ENCODE measurements at regions not wholly inside any gene's neighbourhood (a gene's known extent, or its start where the extent isn't known, plus 50 kb on each side); places are given as distances from the start of the nearest gene placed in this dataset.

GRCh38 chr10:131747251-131747650 lies 153.6 kb upstream of the PPP2R2D start:
- DNase-seq (ENCODE audit: low read depth in 2 of 2, low spot score in 1 of 2) = no peak

DNA sequence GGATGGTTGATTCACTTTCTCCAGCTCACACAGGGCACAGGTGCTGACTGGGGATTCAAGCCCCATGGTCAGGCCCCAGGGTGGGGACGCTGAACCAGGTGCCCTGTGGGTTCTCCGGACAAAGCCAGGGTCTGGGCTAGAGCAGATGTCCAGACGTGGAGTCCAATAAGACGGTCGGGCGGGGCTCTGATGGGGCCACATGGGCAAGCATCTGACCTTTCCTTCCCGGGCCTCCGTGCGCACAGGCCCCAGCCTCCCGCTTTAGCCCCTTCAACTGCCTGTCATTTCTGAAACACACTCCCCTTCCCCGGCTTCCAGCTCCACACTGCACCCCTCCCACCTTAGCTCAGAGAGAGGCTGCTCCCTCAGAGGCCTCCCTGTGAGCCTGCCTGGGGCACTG lies 153.0 kb upstream of the PPP2R2D start:
- no peak for DNase-seq (ENCODE audit: low read depth in 2 of 2, low spot score in 1 of 2)

DNA sequence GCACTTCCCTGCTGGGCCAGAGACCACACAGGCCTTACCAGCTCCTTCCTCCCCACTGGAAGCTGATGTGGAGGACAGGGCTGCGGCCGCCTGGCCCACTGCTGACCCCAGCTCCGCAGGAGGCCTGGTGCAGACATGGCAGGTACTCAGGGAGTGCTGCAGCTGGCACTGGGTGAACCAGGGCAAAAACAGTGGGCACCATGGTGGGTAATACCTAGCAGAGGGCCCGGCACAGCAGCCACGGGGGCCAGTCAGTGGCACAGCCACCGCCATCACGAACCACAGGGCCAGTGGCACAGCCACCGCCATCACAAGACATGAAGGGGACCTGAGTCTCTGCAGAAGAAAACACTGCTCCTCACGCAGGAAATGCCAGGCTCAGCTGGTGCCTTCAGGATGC lies 152.6 kb upstream of the PPP2R2D start:
- DNase-seq (ENCODE audit: low read depth in 2 of 2, low spot score in 1 of 2) = no peak

DNA sequence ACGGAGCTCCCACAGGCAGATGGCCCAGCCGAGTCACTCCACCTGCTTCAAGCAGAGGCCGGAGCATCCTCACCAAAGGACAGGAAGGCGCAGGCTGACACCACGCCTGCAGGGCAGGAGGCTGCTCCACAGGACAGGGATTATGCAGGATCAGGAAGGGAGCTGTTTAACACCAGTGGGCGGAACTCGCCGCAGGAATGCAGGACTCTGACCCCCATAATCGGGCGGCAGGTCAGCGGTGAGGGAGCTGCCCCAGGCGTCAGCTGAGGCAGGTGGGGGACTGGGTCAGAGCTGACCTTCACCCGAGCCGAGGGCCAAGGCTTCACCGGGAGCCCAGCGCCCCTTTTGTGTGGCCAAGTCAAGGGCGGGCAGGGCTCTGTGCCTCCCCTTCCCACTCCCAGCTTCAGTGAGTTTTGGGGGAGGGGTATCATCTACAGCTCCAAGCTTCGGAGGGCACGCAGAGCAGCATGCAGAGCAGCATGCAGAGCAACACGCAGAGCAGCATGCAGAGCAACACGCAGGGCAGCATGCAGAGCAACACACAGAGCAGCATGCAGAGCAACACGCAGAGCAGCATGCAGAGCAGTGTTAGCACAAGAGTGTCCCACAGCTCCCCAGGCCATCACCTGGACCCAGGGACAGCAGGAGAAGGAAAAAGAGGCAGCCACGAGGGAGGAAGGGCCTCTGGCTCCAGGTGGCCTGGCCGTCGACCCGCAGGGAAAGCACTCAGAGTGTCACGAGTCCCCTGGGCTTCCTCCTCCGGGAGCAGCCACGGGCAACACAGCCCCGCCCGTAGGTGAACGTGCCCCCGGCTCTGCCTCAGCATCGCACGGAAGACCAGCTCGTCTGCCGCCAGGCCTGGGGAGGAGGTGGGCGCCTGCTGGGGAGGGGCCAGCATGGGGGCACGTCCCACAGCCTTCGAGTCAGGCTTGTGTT lies 151.7 kb upstream of the PPP2R2D start:
- DNase-seq (ENCODE audit: low read depth in 2 of 2, low spot score in 1 of 2) = no peak

DNA sequence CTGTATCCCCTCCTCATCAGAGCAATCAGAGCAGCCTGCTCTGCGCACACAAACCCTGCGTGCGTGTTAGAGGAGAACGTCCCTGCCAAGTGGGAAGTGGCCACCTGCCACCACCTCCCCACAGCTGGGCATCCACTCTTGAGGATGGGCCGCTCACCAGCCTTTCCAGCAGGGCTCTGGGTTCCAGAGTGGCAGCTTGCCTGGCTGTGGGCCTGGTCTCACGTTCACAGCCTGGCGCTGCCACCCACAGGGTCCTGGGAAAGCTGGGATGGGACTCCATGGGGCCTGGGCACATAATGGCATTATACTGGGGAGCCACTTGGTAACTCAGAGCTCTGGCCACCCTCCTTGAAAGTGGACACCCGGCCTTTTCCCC lies 151.1 kb upstream of the PPP2R2D start:
- DNase-seq (ENCODE audit: low read depth in 2 of 2, low spot score in 1 of 2) = no peak

DNA sequence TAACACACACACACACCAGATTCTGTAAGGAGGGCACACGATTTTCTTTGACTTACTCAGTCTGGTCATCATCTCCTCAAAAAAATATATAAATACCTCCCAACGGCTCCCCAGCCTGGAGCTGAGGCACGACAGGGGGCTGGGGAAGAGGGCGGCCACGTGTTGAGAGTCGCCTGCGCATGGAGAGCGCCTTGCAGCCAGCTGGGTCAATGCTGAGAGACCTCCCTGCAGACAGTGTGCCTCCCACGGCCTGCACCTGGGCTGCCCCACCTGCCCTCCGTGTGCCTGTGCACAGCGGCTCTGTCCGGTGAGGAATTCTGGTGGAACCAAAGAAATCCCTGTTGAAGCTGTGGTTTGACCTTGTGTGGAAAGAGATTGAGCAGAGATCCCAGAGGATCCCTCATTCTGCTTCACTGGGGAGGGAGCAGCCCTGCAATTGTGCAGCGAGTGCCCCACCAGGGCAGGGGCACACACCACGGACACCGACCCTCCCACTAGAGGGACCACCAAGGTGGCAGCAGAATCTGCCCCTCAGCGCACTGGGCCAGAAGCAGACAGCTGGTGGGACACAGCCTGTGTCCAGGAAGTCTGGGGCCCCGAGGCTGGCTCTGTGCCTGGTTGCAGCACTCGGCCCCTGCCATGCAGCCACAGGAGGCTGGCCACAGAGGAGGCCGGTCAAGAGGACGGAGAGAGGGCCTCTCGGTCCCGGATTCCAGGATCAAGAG lies 150.5 kb upstream of the PPP2R2D start:
- no peak for DNase-seq (ENCODE audit: low read depth in 2 of 2, low spot score in 1 of 2)

- no peak for DNase-seq (ENCODE audit: low read depth in 2 of 2, low spot score in 1 of 2)
Measured at GRCh38 chr10:131750973-131751826, 149.6 kb upstream of the PPP2R2D start.

GRCh38 chr10:131751827-131752775 lies 148.7 kb upstream of the PPP2R2D start:
- no peak for DNase-seq (ENCODE audit: low read depth in 2 of 2, low spot score in 1 of 2)

GRCh38 chr10:131753336-131753735 lies 147.5 kb upstream of the PPP2R2D start:
- no peak for DNase-seq (ENCODE audit: low read depth in 2 of 2, low spot score in 1 of 2)

- DNase-seq (ENCODE audit: low read depth in 2 of 2, low spot score in 1 of 2) = no peak
Measured at GRCh38 chr10:131755200-131755599, 145.6 kb upstream of the PPP2R2D start.

- no peak for DNase-seq (ENCODE audit: low read depth in 2 of 2, low spot score in 1 of 2)
Measured at GRCh38 chr10:131757285-131758058, 143.3 kb upstream of the PPP2R2D start.

- DNase-seq (ENCODE audit: low read depth in 2 of 2, low spot score in 1 of 2) = no peak
Measured at GRCh38 chr10:131758062-131758938, 142.5 kb upstream of the PPP2R2D start.

DNA sequence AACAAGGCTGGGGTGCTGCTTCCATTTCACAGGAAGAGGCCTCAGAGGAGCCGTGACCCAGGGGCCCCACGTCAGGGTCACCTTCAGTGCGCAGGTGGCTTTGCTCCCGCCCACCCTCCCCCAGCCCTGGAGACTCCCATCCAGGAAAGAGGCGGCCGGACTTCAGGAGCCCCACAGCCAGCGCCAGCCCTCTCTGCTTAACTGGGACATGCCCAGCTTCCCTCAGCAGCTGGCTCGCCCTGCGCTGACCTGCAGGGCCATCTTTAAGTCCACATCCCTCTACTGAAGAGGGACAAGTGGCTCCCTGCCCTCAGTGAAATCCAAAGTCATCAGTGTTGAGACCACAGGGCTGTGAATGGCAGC lies 141.9 kb upstream of the PPP2R2D start:
- no peak for DNase-seq (ENCODE audit: low read depth in 2 of 2, low spot score in 1 of 2)

DNA sequence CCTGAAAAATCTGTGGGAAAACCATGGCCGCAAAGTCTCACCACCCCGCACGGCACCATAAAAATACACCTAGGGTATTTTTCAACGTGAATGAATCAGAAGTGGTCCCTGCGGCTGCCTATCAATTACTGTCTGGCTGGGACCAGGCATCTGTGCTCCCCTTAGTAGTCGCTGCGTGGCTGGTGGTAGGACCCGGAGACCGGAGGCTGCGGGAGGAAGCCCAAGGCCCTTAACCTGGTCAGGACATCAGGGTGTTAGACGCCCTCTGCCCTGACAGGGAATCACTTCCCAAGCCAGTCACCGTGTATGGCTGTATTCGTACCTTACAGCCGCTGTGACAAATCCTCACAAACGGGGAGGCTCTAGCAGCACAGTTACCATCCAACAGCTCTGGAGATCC lies 141.5 kb upstream of the PPP2R2D start:
- DNase-seq (ENCODE audit: low read depth in 2 of 2, low spot score in 1 of 2) = no peak

DNA sequence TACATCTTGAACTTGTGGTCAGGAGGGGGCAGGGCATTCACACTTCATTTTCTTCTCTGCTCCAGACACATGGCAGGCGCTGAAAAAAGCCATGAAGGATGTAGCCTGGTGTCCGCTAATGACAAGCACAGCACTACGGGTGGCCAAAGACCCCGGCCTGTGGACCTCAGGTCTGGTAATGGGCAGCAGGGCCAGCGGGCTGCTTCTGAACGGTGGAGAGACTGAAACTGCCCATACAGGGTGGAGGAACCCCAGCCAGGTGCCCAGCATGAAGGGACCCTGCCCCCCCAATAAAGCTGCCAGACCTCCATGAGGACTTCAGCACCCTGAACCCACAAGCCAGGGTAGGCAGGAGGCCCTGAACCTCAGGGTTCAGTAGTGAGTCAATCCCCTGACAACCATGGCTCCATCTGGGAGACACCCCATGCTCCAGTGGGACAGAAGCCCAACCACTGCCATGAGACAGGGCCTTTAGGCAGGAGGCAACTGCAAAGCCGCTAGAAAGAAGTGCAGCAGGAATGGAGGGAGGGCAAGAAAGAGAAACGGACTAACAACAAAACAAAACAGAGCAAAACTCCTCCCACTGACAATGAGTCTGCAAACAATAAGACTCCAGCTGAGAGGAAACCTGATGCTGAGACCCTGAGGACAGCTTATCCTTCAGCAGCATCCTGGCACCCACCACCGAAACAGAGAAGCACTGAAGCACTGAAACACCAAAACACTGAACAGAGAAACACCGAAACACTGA lies 140.2 kb upstream of the PPP2R2D start:
- DNase-seq (ENCODE audit: low read depth in 2 of 2, low spot score in 1 of 2) = no peak

- no peak for DNase-seq (ENCODE audit: low read depth in 2 of 2, low spot score in 1 of 2)
Measured at GRCh38 chr10:131762789-131763696, 137.8 kb upstream of the PPP2R2D start.

DNA sequence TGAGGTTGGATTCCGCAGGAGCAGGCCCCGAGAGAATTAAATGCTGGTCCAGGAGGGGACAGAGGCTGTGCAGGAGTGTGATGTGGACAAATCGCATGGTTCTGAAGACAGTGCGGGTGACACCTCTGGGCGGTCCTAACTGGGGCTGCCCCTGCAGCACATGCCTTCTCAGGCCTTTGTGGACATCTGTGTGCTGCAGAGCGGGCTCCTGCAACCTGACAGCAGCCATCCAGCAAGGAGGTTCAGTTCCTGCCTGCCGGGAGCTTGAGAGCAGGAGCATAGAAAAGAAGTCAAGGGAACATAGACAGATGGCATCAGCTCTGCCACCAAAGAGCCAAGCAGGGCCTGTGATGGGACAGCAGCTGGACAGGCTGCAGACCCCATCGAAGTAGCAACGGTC lies 135.9 kb upstream of the PPP2R2D start:
- DNase-seq (ENCODE audit: low read depth in 2 of 2, low spot score in 1 of 2) = no peak
